SK-N-MC (cell line): ENCODE measurements at regions not wholly inside any gene's neighbourhood (a gene's known extent, or its start where the extent isn't known, plus 50 kb on each side); places are given as distances from the start of the nearest gene placed in this dataset.

Experiments
- EZH2 ChIP-seq: fragments of 200-600 bp; sonication (generic); IDR thresholded peaks from one replicate; pipeline ENCODE4 v1.6.1; 2017; ENCODE audit warnings: antibody characterized with exemption
- POLR2AphosphoS5 ChIP-seq: IDR thresholded peaks from 2 replicates; pipeline ENCODE4 v1.6.1; 2012; ENCODE audit warnings: mild to moderate bottlenecking, low read depth, low read length, borderline replicate concordance

GRCh38 chr4:52187603-52188002 lies 136.5 kb downstream of the SPATA18 start:
- no peak for TF ChIP-seq POLR2AphosphoS5
- TF ChIP-seq EZH2: no peak
